Cerebellar cortex (tissue), 1 donor: ENCODE measurements at regions not wholly inside any gene's neighbourhood (a gene's known extent, or its start where the extent isn't known, plus 50 kb on each side); places are given as distances from the start of the nearest gene placed in this dataset.

Source experiments
- DNase-seq: peaks from one replicate; pipeline ENCODE4 v3.0.0-alpha.2; 2015; ENCODE audit warnings: low spot score

DNA sequence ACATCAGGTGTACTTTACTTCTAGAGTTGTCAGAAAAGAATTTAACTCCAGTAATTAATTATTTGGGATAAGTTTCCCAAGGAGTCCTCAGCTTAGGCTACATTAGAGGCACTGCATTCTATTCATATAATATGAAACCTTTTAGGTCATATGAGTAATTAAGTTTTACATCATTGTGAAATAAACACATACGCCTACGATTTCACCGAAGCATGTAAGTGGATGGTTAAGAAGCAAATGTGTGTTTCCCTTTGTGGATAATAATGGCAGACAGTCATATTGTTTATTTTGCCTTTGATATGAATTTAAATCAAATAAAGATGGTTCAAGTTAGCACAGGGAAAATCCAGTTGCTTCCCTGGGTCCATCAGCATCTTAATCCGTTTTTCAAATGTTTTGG, 535.9 kb upstream of the ATP11B start:
- DNase-seq: no peak

DNA sequence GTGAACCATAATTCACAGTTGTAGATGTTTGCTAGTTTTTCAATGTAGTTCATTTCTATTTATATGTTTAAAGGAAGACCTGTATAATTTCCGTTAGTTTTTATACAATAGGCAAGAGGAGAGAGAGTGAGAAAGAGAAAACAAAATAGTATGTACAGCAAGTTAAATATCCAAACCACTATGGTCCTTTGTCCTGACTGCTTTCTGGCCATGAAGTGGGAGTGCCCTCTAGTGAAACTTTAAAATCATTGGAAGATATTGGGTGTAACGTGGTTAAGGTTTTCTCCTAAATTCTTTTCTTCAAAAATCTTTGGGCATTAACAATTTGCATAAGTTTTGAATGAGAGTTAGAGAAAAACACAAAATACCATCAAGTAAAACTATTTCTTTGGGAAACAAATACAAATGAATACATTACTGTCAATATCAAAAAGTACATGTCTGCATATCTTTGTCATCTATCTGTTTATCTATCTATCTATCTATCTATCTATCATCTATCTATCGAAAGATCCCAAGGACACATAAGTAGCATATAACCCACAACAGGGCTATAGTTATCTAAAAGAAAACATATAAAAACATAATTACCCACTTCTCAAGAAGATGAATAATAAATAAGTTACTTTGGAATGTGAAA, 534.6 kb upstream of the ATP11B start:
- peak; percentile 33 for DNase-seq

DNA sequence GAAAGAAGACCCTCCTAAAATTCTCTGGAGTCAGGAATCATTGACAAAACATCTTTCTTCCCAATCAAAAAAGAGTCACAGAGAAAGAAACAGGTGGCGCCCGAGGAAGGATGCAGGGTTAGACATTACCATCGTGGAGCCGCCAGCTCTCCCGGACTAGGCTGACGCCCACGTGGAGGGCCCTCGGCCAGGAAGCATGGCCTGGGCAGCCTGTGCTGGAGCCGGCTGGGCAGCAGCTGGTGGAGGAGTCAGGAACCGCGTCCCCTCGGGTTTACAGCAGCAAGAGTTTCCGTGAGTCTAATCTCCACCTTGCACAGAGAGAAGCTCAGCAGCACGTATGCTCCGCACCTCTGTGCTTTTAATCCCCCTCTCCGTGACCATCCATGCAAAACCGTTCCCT, 533.7 kb upstream of the ATP11B start:
- peak; percentile 5 for DNase-seq

DNA sequence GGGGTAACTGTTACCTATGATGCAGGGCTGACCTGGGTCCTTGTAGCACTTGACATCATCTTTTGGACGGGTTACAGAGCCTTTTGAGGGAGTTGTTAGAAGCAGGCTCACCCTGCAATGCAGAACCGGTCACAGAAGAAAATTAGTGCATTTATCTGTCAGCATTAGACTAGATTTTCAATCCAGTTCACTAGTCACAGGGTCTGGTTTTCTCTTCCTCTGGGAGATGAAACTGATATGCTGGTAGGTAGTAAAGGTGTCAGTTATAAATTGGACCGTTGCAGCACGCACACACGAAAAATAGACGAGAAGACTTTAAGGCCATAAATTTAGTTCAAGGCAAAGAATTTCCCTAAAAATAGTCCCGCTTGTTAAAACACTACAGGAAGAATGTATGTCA, 532.3 kb upstream of the ATP11B start:
- DNase-seq: no peak

DNA sequence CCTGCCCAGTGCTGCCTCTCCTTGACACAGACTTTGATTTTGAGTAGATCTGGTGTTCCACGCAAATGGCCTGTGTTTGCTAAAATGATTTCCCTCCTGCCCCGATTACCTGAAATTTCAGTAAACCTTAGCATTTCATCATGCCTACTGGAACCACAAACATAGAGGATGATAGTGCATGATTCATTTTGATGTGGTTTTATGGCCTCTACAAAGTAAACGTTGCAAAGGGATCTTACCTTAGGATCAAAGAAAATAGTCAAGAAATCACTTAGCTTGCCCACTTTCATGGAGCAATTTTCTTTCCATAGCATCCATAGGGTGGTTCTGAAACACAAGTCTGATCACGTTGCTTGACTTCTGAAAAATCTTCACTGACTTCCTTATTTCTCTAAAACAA, 524.6 kb upstream of the ATP11B start:
- DNase-seq: no peak

DNA sequence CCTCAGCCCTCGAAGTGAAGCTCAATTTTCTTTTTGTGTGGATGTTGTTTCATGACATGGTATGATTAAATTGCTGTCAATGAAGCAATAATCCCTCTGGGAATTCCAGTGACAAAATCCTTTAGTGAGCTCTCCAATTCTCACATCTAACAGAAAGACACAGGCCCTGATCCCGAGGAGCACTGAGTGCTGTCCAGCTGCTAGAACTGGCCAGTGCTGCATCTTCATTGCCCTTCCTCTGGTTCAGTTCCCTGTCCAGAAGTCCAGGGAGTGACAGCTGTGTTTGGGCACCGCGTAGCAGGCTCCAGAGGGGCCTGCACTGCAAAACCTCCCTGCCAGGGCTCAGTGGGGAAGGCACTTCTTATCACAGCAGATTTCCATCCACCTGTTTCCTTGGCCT, 516.8 kb upstream of the ATP11B start:
- no peak for DNase-seq

DNA sequence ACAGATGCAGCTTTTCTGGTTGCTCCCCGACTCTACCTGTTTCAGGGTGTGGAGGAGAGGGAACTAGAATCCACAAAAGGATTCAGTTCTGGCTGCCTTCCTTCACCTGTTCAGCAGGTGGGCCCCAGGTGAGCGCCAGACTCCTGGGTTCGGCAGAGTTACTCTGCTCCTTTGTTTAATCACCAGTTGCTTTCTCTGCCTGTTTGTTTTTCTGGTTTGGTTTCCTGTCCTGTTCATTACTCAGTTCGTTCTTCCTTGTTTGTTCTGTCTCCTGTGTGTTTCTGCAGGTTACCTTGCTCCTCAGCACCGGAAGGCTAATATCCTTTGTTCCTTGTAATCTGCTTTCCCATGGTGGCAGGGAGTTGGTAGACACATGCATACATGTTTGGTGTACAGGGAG, 508.5 kb upstream of the ATP11B start:
- no peak for DNase-seq

DNA sequence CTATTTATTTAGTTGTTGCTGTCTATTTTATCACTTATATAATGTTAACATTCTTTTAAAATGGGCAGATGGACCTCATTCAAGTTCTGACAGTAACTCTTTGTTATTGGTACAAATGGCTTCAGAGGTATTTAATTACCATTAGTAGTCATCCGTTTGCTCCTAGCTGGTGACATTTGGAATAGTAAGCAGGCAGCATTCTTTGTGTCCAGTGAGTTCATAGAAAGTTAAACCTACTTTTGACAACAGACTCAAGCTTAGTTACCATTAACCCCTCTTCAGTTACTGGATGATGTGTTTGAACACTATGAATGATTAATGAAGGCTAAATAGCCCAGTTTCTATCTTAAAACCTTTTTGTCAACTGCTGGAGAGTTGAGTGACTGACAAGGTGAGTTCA, 500.7 kb upstream of the ATP11B start:
- no peak for DNase-seq

DNA sequence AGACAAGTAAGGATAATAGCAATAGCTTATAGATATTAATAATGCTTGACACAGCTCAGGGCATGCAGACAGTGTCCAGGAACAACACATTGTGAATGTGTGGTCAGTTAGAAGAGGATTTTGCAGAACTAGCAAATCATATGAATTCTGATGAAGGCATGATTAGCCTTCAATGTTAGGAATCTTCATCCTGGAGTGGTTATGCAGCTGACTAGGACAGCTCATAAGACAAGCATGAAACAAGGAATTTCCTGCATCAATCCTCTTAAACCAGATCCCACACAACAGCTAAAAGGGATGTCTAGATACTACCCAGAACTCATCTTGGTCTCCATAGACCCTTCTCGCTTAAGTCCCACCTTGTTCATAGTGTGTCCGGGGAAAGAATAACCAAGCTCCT, 499.0 kb upstream of the ATP11B start:
- no peak for DNase-seq

DNA sequence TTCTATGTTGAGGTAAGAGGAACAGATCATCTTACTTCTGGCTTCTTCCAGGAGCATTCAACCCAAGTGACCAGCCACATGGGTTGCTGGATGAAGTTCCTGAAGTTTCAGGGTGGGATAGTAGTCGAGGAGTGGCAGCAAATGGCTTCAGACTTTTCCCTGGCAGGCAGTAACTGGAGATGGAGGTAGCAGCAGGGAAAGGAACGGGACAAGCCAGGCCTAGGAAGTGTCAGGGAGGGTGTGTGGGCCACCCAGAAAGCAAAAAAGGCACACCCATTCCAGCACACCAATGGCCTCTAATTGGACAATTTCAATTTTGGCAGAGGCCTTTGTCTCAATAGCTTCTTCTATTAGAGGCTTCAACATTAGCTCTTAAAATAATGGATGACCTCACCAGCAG, 498.6 kb upstream of the ATP11B start:
- no peak for DNase-seq

DNA sequence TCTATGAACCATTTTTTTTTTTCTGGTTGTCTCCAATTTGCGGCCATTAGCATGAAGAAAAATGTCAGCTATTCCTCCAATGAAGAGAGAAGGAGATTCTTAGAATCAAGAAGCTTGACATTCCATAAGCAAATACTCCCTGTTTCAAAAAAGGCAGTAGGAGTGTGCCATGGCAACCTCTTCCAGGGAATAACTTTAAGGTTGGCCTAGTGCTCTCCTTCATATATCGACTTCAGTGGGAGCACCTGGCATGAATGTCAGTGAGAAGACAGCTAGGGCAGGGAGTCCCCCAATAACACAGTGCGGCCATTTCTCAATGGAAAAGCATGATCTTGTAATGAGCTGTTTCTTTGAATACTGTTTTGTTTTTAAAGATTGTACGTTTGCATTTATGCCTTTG, 493.0 kb upstream of the ATP11B start:
- no peak for DNase-seq

DNA sequence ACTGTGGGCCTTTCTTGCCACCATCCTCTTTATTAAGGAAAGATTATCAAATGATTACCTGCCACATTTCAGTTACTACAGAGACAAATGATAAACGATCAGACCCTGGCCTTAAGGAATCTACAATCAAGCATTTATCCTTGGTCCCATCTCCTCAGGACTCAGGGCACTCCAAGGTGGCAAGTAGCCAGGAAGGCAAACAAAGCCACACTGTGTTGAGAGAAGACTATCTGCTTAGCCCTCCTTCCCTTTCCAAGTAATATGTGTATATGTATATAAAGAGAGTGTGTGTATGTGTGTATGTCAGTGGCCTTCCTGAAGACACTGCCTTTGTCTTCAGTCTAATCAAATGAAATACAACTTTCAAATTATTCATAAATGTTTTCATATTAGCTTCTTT, 490.1 kb upstream of the ATP11B start:
- DNase-seq: no peak

DNA sequence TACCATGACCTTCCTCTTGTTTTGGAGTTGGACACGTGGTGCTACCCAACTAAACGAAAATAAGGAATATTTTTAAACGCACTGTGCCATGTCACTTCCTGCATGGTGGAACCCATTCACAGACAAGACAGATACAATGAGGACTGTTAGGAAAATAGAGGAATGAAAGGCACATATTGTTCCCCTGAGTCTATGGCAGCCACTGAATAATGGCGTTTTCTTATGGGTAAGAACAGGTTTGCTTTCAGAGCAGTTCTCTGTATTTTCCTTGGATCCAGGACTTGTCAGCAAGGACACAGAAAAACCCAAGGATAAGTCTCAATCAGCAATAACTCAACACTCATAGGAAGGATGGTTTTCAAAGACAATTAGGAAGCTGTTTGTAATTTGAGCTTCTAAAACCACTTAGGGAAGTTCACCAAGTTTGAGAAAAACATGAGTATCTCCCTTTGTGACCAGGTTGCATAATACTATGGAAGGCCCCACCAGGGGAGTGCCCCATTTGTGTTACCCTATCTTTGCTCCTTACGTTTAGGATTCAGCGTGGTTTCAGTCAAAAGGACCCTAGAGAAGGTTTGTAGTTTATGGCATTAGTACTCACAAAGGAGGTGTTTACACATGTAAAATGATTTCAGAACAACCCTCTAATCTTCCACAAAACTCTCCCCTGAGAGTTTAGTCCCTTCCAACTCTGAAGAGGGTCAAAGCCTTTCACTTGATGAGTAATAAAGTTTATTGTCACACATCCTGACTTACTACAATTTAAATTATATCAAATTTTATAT, 487.2 kb upstream of the ATP11B start:
- no peak for DNase-seq

DNA sequence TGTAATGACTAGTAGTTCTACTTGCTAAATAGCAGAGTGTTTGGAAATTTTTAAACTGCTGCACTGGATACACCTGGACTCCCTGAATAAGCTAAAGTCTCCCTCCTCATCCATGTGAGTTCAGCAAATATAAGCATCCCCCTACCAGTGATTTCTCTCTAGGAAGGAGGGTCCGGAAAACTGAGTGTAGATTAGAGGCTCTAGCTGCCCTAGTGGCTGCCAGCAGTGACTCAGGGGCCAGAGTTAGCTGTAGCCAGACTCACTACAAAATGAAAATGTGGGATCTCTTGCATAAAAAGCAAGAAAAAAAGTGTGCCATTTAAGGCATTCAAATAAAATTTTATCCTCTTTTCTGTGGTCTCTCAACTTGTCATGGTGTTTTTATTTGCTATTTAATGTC, 485.0 kb upstream of the ATP11B start:
- DNase-seq: no peak

DNA sequence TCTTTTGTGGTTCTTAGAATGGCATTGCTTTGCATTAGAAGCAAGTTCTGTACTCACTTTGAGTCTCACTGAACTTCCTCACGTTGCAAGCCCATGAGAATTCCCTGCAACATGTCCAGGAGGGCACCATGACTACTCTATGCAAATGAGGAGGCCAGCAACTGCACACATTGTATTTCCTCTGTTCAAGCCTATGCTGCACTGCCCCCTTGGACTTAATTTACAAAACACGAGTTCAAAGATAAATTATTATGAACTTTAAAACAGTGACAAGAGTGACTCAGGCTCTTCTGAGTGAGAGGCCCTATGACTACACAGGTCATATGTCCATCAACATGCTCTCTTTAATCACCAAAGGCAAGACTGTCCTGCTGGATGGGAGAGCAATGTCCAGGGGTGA, 484.2 kb upstream of the ATP11B start:
- no peak for DNase-seq

DNA sequence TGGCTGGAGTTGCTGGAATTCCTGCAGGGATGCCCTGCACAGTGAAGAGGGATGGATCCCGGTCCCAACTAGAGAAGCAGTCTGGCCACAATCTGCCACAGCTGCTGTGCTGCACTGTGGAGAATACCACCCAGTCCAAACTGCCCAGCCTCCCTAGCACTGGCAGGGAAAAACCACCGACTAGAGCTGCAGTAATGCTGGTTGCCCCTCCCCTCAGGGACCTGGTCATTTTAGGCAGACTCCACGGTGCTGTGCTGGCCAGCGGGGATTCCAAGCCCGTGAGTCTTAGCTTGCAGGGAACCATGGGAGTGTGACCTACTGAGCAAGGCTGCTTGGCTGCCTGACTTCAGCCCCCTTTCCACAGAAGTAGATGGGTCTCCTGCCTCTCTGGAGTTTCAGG, 478.0 kb upstream of the ATP11B start:
- DNase-seq: no peak

DNA sequence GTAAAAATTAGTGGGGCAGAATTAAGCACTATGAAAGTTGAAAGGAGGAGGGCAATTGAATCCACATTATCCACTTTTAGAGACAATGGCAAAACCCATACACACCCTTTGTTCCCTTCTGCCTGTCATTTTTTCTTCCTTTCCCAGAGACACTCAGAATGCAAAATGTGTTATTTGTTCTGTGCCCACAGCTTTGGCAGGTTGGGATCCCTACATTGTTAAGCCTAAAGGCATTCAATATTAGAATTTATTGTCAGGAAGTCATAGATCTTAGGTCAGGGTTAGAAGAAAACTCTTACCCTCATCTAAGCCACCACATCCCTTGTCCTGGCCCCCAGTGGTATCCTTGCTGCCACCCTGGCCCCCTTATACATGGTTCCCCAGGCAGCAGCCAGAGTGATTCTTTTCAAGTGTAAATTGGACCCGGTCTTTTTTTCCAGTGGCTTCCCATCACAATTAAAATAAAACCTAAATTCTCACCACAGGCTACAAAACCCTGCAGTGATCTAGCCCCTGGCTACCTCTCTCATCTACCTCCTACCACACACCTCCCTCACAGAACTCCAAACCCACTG, 470.1 kb upstream of the ATP11B start:
- DNase-seq: no peak

DNA sequence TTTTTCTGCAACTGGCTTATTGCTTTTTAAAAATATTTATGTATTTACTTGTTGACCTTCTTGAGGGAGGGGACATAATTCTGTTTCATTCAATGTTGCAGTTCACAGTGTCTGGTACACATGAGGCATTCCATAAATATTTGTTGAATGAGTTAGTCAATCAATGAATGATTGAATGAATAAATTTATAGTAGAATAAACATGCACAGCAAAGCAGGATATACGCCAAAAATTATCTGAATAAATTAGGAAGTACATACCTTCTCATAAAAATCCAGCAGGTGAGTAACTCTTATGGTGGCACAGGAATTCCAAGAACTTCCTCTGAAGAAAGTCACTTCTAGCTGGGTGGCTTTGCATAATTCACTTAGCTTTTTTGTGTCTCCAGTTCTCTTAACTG, 469.4 kb upstream of the ATP11B start:
- no peak for DNase-seq

DNA sequence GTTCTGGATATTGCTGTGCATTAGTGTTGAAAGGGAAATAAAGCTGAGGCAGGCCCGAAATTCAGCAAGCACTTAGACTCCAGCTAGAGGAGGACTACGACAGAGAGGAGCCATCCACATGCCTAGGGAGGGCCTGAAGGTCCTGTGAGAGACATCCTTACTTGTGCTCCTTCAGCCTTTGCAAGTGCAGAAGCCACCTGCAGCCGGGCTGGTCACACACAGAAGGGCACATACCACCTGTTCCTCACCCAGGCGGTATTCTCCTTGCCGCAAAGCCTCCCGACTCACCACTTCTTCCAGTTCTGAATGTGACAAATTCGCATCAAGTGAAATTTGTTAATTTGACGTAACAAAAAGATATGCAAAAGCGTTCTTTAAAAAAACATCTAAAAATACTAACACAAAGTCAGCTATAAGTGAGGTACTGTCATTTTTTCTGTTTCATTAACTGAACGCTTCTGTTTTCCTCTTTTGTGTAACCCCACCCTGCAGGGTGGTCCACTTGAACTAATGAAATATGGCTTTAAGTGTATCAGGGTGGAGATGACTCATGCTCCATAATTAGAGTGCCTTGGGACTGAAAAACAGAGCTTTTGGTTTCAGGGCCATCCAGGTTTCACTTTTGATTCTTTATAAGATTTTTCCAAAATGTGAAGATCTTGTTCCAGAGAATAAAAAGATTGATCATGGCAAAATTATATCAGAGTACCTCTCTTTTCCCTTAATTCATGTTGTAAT, 467.9 kb upstream of the ATP11B start:
- DNase-seq: no peak

DNA sequence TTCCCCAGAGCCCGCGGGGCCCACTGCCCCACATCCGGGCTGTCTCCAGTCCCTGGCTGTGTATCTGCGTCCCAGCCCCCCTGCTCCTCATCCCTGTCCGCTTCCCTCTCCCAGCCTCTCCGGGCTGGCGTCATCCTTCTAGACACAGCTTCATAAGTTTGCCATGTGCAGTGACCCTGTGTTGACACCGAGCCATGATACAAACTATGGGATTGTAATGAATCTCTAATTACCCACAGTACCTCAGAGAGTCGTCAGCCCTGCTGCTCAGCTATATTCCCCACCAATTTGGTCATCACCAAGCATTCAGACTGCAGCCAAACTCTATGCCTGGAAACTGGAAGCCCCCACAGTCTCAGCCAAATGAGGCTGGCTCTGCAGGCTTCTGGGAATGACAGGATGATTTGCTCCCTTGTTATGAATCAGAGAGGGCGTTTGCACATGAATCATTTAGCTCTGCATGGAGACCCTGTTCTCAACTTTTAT, 466.1 kb upstream of the ATP11B start:
- DNase-seq: no peak

DNA sequence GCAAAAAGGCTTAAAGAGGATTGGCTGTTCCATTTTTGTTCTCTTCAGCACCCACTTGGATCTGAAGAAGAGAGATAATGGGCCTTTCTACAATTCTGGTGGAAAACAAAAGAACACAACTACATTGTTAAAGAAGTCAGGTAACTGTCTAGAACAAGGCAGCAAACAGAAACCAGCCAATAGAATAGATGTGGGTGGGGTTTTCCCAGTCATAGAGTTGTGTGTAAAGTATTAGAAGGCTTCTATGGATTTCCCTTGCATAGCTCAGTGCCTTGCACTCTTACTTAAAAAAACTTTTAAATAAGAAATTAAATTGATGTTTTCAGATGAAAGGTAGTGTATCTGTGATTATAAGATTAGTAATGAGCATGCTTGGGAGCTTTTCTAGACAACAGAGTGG, 462.7 kb upstream of the ATP11B start:
- no peak for DNase-seq

DNA sequence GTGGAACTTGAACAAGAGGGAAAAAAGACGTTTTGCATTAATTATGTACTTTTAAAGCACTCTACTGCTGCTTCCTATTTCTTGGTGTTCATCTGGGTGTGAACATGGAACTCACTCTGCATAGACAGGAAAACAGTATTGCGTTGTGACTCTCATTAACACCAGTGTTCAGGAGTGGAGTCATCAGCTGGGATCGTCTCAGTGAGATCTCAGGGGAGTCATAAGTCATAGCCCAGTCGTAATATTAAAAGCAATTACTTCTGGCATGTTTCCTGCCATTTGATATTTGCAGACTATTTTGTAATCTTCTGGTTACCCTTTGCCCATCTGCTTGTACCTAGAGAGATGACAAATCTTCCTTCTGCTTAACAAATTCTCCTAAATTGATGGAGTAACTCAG, 462.0 kb upstream of the ATP11B start:
- no peak for DNase-seq

DNA sequence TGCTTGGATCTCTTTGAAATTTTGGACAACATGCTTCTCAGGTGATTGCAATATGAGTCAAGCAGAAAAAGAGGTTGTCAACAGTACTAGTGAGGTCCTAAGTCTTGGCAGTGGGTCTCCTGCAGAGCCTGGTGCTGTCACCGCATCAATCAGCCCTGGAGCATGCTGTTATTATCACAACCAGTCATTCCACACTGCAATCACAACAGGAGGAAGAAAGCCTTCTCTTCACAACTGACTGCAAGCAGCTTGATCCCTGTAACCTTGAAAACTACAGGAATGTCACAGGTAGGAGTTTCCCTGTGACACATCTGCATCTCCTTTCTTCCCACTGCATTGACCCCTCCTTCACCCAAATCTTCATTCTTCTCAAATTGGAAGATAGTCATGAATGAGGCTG, 451.1 kb upstream of the ATP11B start:
- no peak for DNase-seq
